Lung (tissue), 11 donors: ENCODE measurements at regions not wholly inside any gene's neighbourhood (a gene's known extent, or its start where the extent isn't known, plus 50 kb on each side); places are given as distances from the start of the nearest gene placed in this dataset.

Source experiments
- ATAC-seq: fragments of 200-7000 bp; cut with Tn5 transposase; one replicate; pipeline ENCODE4 v1.9.1; 2020; ENCODE audit warnings: moderate number of reproducible peaks; ENCODE audit not compliant: insufficient read depth, low FRiP score
- DNase-seq, 3 donors: peaks; one replicate each; pipeline ENCODE4 v3.0.0-alpha.2; 2013 to 2017
- H3K27ac ChIP-seq, 2 donors: one replicate each; pipeline ENCODE4 v1.5.1; 2013; ENCODE audit warnings: mild to moderate bottlenecking in 2 of 2, moderate library complexity in 2 of 2, control low read depth in 1 of 2, inconsistent platforms in 1 of 2, low read depth in 1 of 2, low read length in 1 of 2
- H3K27me3 ChIP-seq, 3 donors: one replicate each; pipeline ENCODE4 v1.5.1; 2013; ENCODE audit warnings: low read length in 2 of 3; ENCODE audit not compliant: control insufficient read depth in 3 of 3, insufficient read depth in 3 of 3
- H3K36me3 ChIP-seq, 4 donors: one replicate each; pipeline ENCODE4 v1.5.1; 2013; ENCODE audit warnings: low read length in 4 of 4, mild to moderate bottlenecking in 1 of 4, moderate library complexity in 1 of 4; ENCODE audit not compliant: control insufficient read depth in 4 of 4, insufficient read depth in 4 of 4
- H3K4me1 ChIP-seq, 5 donors: one replicate each; pipeline ENCODE4 v1.5.1; 2013; ENCODE audit warnings: low read length in 5 of 5, mild to moderate bottlenecking in 2 of 5, moderate library complexity in 1 of 5; ENCODE audit not compliant: control insufficient read depth in 5 of 5, insufficient read depth in 5 of 5
- H3K4me3 ChIP-seq: one replicate; pipeline ENCODE4 v1.5.1; 2013; ENCODE audit warnings: mild to moderate bottlenecking, control low read depth, moderate library complexity
- H3K9ac ChIP-seq, 2 donors: one replicate each; pipeline ENCODE4 v1.5.1; 2013; ENCODE audit warnings: low read length in 2 of 2, control low read depth in 1 of 2; ENCODE audit not compliant: insufficient read depth in 1 of 2
- H3K9me3 ChIP-seq, 4 donors: one replicate each; pipeline ENCODE4 v1.5.1; 2013; ENCODE audit warnings: low read length in 3 of 4, mild to moderate bottlenecking in 1 of 4, moderate library complexity in 1 of 4; ENCODE audit not compliant: control insufficient read depth in 4 of 4, insufficient read depth in 3 of 4
- WGBS, 2 donors: extraction: QIAGEN DNeasy Blood & Tissue Kit; methylation state at CpG; one replicate each; pipeline ENCODE4 v1.1.7; 2013; 5-methylcytosine and 5-hydroxymethylcytosine counted together
- TF ChIP-seq, protein P1 (sequence below): IDR thresholded peaks from 2 replicates; pipeline ENCODE4 v1.5.1; 2012; ENCODE audit warnings: mild to moderate bottlenecking; ENCODE audit errors: control extremely low read depth, extremely low read depth
- donor health status: control.
- donor health status: control.
- donor health status: Bipolar disorder and iron deficiency.
- donor health status: healthy.
- donor health status: DM: yes; HTN: yes; CAD: no.

DNA sequence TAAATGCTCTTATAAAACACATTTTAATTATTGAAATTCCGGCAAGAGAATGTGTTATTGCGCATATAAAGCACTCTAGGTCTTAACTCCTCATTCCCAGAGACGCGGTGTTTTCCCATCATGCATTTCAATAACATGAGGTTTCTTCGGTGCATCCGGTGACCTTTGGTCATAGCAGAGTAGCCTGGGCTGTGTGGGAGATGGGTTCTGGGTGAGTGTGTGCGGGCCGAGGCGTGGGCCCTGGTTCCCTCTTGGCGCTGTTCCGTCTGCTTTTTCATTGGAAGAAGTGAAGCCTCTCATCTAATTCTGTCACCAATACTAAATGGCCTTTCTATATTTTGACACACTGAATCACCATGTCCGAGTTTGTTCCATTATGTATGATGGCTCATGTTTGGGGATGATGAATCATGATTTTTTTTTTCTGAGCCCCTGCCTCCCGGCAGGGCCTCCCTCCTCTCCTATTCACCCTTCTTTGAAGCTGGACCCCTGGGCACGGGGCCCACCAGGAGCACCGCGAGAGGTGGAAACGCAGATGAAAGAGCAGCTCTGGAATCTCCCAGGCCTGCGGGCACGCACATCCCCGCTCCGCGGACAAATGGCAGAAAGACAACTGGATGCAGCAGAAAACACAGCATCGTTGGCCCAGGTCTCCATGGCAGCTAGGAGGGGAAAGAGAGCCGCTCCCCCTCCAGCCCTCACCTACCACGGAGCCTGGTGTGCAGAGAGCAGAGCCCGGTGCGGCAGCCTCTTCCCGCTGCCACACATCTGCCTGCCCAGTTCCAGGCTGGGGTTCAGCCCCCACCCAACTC is 85.8 kb upstream of the HPCAL1 start:
- ATAC-seq (no peak), DNase-seq (no peak)
- Histone ChIP-seq H3K9ac (no peak overlapping the region), H3K27me3 (peaks cover 0 to 4% (median 0%) of the 10 kb centered on the region in 3 donors), H3K4me3 (no peak overlapping the region), H3K4me1 (peaks cover 0 to 8% (median 0%) of the 10 kb centered on the region in 5 donors), H3K36me3 (no peaks in the 10 kb centered on the region), H3K9me3 (no peaks in the 10 kb centered on the region), H3K27ac (no peak overlapping the region)
- 91 to 93% methylated on average over 28 of the region's 28 CpGs for WGBS, 2 donors
- TF ChIP-seq, protein P1, sequence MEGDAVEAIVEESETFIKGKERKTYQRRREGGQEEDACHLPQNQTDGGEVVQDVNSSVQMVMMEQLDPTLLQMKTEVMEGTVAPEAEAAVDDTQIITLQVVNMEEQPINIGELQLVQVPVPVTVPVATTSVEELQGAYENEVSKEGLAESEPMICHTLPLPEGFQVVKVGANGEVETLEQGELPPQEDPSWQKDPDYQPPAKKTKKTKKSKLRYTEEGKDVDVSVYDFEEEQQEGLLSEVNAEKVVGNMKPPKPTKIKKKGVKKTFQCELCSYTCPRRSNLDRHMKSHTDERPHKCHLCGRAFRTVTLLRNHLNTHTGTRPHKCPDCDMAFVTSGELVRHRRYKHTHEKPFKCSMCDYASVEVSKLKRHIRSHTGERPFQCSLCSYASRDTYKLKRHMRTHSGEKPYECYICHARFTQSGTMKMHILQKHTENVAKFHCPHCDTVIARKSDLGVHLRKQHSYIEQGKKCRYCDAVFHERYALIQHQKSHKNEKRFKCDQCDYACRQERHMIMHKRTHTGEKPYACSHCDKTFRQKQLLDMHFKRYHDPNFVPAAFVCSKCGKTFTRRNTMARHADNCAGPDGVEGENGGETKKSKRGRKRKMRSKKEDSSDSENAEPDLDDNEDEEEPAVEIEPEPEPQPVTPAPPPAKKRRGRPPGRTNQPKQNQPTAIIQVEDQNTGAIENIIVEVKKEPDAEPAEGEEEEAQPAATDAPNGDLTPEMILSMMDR: no peak

DNA sequence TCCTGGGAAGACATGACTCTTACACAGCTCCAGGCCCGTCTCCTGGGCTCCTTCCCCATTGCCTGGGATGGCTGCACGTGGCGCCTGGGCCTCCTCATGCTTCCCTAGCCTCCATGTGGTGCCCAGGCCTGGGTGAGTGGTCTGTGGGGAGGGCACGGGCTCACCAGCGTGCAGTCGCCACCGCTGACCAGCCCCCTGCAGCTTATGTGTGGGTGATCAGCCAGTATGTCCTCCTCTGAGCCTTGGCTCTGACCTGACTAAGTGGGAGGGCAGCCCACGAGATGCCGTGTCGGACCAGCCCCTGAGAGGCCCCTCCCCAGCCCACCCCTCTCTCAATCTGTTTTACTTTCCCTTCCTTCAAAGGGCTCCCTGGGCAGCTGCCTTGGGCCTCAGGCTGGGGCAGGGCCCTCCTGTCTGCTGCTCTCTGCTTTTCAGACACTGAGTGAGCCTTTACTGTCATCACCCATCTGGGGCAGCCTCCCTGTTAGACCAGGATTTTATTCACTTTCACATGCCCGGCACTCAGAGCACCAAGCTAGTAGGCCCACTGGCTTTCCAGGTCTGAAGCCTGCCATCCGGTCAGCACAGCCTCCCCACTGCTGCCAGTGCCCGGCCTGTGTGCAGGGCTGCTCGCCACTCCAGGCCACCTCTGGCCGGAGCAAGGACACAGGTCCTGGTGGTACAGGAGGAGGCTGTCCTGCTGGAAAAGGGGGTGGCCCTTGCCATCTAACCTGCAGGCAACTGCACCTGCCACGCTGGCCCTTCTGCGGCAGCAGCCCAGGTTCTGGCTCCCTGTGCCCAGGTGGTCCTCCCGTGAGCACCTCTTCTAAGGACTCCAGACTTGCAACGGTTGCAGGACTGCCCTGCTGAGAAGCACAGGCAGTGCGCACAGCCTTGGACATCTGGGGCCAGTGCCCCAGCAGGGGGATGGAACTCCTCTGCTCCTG is 84.9 kb upstream of the HPCAL1 start:
- ATAC-seq (no peak), DNase-seq (no peak)
- no peaks in the 10 kb centered on the region for H3K9me3 ChIP-seq
- H3K4me1 ChIP-seq: peaks cover 0 to 8% (median 0%) of the 10 kb centered on the region in 5 donors
- no peak overlapping the region for H3K9ac ChIP-seq
- TF ChIP-seq, protein P1: no peak
- no peaks in the 10 kb centered on the region for H3K36me3 ChIP-seq
- H3K27me3 ChIP-seq: peaks cover 0 to 4% (median 0%) of the 10 kb centered on the region in 3 donors
- WGBS, 2 donors: 93 to 95% methylated on average over 20 of the region's 20 CpGs
- no peak overlapping the region for H3K4me3 ChIP-seq
- no peak overlapping the region for H3K27ac ChIP-seq

DNA sequence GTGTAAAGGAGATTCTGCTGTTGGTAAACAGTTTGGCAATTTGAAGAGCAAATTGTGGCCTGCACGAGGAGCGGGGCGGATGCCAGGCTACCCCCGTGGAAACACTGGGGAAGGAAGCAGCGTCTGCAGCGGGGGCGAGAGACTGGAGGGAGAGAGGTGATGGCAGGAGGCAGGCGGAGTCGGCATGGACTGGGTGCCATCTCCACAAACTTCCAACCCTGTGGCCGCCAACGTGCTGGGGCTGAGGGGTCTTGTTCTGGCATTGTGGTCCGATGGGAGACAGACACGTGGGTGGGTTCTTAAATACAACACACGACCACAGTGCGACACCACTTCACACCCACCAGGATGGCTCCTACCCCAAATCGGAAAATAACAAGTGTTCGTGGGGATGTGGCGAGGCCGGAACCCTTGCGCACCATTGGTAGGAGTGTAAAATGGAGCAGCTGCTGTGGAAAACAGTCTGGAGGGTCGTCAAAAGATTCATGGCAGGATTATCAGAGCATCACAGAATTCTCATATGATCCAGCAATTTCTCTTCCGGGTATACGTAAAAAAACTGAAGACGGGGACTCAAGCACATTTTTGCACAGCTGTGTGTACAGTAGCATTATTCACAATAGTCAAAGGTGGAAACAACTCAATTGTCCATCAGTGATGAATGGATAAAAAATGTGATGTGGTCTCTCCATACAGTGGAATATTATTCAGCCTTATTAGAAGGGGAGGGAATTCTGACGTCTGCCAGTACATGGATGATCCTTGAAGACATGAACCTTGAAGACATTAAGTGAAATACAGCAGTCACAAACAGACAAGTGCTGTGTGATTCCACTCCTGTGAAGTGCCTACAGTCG is 82.4 kb upstream of the HPCAL1 start:
- Histone ChIP-seq H3K4me1 (peaks cover 0 to 8% (median 0%) of the 10 kb centered on the region in 5 donors), H3K9ac (no peak overlapping the region), H3K27ac (no peak overlapping the region), H3K9me3 (no peaks in the 10 kb centered on the region), H3K4me3 (no peak overlapping the region), H3K27me3 (peaks cover 0 to 4% (median 0%) of the 10 kb centered on the region in 3 donors), H3K36me3 (no peaks in the 10 kb centered on the region)
- WGBS, 2 donors: 89 to 92% methylated on average over 26 of the region's 26 CpGs
- DNase-seq (no peak), ATAC-seq (no peak)
- TF ChIP-seq, protein P1: no peak
